ENCODE measurements at regions not wholly inside any gene's neighbourhood (a gene's known extent, or its start where the extent isn't known, plus 50 kb on each side); places are given as distances from the start of the nearest gene placed in this dataset.

DNA sequence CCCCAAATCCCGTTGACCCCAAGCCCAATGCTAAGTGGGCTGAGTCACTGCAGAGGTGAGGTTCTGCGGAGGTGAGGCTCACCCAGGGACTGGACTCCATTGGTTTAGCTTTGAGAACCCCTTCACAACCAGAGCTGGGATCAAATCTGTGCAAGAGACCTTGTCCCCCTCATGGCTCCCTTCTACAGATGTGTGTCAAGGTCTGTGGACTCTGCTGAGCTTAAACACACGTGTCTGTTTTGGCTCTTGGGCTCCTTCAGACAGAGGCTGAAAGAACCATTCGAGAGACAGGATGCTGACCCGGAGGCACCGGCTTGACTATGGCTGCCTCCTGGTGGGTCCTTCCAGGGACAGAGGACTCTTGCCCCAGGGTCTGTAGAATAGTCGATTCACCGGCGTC lies 190.3 kb downstream of the LPIN1 start:
- TF ChIP-seq, protein P1, sequence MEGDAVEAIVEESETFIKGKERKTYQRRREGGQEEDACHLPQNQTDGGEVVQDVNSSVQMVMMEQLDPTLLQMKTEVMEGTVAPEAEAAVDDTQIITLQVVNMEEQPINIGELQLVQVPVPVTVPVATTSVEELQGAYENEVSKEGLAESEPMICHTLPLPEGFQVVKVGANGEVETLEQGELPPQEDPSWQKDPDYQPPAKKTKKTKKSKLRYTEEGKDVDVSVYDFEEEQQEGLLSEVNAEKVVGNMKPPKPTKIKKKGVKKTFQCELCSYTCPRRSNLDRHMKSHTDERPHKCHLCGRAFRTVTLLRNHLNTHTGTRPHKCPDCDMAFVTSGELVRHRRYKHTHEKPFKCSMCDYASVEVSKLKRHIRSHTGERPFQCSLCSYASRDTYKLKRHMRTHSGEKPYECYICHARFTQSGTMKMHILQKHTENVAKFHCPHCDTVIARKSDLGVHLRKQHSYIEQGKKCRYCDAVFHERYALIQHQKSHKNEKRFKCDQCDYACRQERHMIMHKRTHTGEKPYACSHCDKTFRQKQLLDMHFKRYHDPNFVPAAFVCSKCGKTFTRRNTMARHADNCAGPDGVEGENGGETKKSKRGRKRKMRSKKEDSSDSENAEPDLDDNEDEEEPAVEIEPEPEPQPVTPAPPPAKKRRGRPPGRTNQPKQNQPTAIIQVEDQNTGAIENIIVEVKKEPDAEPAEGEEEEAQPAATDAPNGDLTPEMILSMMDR (IDR thresholded peaks at IDR 0.05; ENCODE audit: insufficient read depth, low read length, poor library complexity, severe bottlenecking), result no peak
- no peak for DNase-seq (ENCODE audit: low read depth)
- Histone ChIP-seq H3K27me3 (ENCODE audit: control insufficient read depth, insufficient read depth, low read length) (no peaks in the 10 kb centered on the region), H3K36me3 (ENCODE audit: control insufficient read depth, insufficient read depth, low read length) (no peaks in the 10 kb centered on the region), H3K4me3 (ENCODE audit: low read depth, low read length) (no peak overlapping the region)

DNA sequence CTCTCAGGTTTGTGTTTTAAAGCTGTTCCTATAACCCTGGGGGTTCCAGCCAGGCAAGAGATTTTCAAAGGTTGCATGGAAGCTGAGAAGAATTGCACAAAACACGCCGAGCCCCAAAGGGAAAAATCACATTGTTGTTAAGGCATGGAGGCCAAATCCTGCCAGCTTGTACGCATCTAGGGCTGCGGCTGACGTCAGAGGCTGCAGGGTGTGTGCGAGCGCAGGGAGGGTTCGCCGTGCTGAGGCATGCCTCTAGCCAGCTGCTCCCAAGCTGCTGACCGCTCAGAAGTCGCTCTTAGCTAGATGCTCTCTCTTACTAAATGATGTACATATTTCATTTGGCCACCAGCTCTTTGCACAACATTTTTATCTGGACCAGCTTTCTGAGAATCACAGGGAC lies 191.8 kb downstream of the LPIN1 start:
- H3K4me3 ChIP-seq (ENCODE audit: low read depth, low read length), result no peak overlapping the region
- no peak for DNase-seq (ENCODE audit: low read depth)
- H3K27me3 ChIP-seq (ENCODE audit: control insufficient read depth, insufficient read depth, low read length), result no peaks in the 10 kb centered on the region
- TF ChIP-seq, protein P1 (IDR thresholded peaks at IDR 0.05; ENCODE audit: insufficient read depth, low read length, poor library complexity, severe bottlenecking), result no peak
- no peaks in the 10 kb centered on the region for H3K36me3 ChIP-seq (ENCODE audit: control insufficient read depth, insufficient read depth, low read length)

DNA sequence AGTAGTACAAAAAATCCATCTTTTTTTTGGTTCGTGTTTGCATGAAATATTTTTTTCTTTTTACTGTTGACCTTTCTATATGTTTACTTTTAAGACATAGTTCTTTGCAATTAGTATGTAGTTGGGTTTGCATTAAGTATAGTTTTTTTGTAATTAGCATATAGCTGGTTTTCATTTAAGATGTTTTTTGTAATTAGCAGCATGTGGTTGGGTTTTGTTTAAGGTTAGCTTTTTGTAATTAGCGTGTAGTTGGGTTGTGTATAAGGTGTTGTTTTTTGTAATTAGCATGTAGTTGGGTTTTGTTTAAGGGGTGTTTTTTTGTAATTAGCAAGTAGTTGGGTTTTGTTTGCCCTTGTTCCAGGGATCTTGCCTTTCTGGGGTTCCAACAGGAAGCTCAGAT lies 193.1 kb downstream of the LPIN1 start:
- Histone ChIP-seq H3K36me3 (ENCODE audit: control insufficient read depth, insufficient read depth, low read length) (no peaks in the 10 kb centered on the region), H3K27me3 (ENCODE audit: control insufficient read depth, insufficient read depth, low read length) (no peaks in the 10 kb centered on the region), H3K4me3 (ENCODE audit: low read depth, low read length) (no peak overlapping the region)
- TF ChIP-seq, protein P1 (IDR thresholded peaks at IDR 0.05; ENCODE audit: insufficient read depth, low read length, poor library complexity, severe bottlenecking), result no peak
- no peak for DNase-seq (ENCODE audit: low read depth)

DNA sequence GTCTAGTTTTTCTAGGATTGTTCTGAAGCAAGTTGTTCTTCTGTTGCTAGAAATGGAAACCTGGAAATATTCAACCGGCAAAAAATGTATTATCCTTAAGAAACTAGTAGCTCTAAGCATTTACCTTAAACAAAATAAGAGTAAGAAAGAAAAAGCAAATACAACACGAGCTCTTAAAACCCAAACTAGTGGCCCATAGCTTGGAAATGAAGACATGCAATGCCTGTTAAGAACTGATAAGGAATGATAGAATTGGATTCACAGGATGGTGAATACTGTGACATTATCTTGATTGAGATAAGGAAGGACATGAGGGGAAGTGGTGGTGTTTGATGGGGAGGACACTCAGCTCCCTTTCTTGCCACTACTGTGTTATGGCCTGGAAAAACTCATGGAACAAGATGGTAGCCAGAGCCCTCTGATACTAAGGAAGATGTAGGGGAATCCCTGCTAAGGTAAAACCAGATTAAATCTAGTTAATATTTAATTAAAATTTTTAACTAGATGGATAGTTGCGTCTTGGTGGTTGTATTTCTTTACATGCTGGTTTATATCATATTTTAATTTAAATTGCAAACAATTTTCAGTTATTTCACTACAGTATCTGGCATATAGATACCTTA lies 193.8 kb downstream of the LPIN1 start:
- H3K4me3 ChIP-seq (ENCODE audit: low read depth, low read length), result no peak overlapping the region
- no peak for DNase-seq (ENCODE audit: low read depth)
- no peaks in the 10 kb centered on the region for H3K27me3 ChIP-seq (ENCODE audit: control insufficient read depth, insufficient read depth, low read length)
- no peaks in the 10 kb centered on the region for H3K36me3 ChIP-seq (ENCODE audit: control insufficient read depth, insufficient read depth, low read length)
- TF ChIP-seq, protein P1 (IDR thresholded peaks at IDR 0.05; ENCODE audit: insufficient read depth, low read length, poor library complexity, severe bottlenecking), result no peak

DNA sequence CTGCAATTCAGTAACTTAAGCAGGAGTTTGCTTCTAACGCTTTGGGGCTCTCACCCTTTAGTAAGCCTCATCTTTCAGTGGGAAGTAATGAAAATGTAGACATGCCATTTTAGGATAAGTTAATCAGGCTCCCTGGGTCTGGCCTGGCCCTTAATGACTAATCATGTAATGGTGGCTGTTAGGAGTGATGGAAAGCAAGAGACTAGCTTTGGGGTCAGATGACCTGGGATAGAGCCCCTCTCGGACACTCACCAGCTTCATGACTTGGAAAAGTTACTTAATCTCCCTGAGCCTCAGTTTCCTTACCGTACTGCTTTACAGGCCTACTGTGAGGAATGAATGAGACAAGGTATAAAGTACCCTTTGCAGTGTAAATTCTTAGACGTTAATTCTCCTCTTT lies 194.4 kb downstream of the LPIN1 start:
- DNase-seq (ENCODE audit: low read depth), result no peak
- Histone ChIP-seq H3K36me3 (ENCODE audit: control insufficient read depth, insufficient read depth, low read length) (no peaks in the 10 kb centered on the region), H3K4me3 (ENCODE audit: low read depth, low read length) (no peak overlapping the region), H3K27me3 (ENCODE audit: control insufficient read depth, insufficient read depth, low read length) (no peaks in the 10 kb centered on the region)
- TF ChIP-seq, protein P1 (IDR thresholded peaks at IDR 0.05; ENCODE audit: insufficient read depth, low read length, poor library complexity, severe bottlenecking), result no peak
